GM21528 (cell line): ENCODE measurements at regions not wholly inside any gene's neighbourhood (a gene's known extent, or its start where the extent isn't known, plus 50 kb on each side); places are given as distances from the start of the nearest gene placed in this dataset.
"Not testable (repeated sequence)": the region's sequence is repeated elsewhere in the genome, so short reads cannot be mapped to it uniquely, and the experiment has no call there.

Experiments used
- ATAC-seq: cut with Tn5 transposase; IDR thresholded peaks from one replicate; pipeline ENCODE4 v1.9.1; 2021; ENCODE audit warnings: mild to moderate bottlenecking, moderate library complexity; ENCODE audit not compliant: unreplicated experiment, low FRiP score

DNA sequence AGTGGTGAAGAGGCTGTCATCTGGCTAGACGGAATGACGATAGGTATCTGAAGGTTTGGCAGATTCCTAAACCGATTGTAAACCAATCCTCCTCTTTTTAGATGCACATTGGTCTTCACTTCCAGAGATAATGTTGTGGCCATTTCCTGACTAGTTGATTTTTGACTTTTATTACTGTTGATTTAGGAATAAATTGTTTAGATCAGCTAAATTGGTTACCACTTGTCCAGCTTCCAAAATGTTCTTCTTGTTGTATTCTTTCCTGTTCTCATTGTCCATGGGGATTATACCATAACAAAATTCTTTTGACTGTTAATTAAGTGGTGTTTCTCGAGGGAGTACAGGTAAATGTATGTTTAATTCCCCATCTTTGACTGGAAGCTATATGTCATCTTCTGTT, 119.7 kb downstream of the MACROH2A1 start:
- ATAC-seq = no peak

DNA sequence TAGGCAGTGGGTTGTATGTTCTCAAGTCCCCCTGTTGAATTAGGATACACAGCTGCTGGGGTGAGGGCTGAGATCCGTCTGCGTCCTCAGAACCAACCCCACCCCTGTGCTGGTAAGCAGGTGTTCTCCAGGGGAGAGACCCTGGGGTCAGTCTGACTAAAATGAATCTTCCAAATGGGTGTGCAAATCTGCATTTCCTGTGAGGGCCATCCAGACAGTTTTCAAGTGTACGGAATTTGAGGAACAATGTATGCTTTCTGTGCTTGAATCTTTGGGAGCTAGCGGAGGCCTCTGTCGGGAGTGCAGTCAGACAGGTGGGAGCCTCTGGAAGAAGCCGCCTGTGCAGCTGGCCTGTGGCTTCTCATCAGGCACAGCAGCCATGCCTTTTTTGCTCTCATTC, 122.9 kb downstream of the MACROH2A1 start:
- ATAC-seq = no peak

DNA sequence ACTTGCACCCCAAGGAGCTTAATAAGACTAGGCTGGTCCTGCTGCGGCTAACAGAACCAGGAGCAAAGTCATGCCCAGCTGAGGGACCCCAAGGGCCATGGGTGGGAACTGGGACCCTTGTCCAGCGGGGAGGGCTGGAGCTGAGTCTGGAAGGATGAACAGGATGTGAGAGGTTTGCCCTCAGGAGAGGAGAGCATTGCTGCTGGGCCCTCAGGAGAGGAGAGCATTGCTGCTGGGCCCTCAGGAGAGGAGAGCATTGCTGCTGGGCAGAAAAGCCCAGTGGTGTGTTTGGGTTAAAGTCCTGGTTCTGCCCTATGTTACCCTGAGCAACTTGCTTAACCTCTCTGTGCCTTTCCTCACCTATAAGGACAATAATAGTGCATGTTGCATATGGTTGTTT, 125.8 kb downstream of the MACROH2A1 start:
- ATAC-seq = no peak

- ATAC-seq = no peak
Measured at GRCh38 chr5:135272311-135272805, 126.7 kb downstream of the MACROH2A1 start.

GRCh38 chr5:135271533-135272310, 127.3 kb downstream of the MACROH2A1 start:
- ATAC-seq = no peak

GRCh38 chr5:135269931-135270421, 129.1 kb downstream of the MACROH2A1 start:
- ATAC-seq = no peak

DNA sequence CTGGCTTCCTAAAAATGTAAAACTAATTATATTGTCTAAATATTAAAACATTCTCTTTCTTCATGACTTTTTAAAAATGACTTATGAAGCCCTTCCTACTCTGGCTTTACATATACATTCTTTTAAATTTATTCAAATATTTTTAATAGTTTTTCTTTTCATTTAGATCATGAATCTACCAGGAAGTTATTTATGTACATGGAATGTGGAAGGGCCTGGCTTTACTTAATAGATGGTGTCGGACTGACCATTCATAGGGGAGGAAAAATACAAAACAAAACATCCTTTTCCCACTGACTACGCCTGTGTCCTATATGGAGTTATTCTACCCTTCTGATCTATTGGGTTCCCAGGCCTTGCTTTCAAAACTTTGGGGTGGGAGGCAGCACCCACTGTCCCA, 129.8 kb downstream of the MACROH2A1 start:
- no peak for ATAC-seq

DNA sequence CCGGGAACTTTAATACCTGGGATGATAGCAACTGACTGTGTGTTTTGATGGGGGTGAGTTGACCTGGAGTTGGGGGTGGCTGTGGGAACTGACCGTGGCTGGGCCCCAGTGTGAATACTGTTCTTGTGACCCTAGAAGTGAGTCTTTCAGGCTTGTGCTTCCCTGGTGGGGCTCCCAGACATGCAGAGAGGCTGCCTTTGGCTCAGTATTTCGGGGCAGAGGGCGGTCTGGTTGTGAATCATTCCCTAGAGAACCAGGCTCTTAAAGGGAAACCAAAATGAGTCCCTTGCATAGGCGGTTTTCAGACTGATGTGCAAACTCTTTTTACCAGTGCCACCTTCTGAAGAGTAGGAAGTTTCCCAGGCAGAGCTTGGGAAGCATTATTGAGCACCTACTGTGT, 132.1 kb downstream of the MACROH2A1 start:
- no peak for ATAC-seq

DNA sequence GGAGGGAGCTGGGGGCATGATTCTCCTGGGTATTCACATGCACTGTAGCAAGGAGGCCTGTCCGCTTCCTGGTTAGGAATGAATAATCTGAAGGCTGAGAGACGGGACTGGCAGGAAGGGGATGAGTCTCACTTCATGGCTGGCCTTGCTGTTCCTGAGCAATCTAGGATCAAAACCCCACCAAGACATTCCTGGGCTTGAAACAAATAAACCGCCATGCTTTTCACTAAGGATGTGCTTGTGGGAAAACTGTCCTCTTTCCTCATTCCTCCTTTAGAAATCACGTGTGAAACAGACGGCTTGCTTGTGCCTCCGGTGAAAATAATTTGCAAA, 132.8 kb downstream of the MACROH2A1 start:
- no peak for ATAC-seq

DNA sequence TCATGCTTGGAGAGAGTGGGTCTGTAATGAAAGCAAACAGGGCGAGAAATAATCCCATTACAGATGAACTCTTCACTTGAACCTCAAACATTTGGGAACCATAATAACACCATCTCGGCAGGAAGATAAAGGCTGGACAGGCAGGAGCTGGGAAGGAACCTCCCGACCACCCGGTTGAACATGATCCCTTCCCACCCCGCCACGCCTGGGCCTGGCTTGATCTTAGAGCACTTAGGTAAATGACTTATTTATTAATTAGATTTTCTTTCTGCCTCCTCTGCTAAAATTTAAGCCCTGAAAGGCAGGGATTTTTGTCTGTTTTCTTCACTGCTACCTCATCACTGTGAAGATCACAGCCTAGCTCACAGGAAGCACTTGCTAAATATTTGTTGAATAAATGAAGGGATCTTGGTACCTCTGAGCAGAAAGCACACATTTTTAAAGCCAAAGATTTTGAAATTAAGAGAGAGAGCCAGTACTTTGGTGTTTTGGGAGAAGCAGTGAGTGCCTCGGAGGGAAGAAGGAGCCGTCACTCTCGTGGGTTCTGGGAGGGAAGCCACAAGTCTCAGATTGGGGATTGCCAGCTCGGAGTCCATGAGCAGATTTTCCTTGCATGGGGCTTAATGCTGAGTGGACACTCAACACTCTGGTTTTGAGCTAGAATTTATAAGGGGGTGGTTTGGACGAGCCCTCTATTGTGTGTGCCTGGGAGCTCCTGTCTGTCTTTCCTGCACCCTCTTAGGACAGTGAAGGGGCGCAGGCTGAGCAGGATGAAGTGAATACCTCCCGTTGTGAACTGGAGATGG, 133.3 kb downstream of the MACROH2A1 start:
- ATAC-seq = no peak

- ATAC-seq = no peak
Measured at GRCh38 chr5:135264451-135265440, 134.3 kb downstream of the MACROH2A1 start.

DNA sequence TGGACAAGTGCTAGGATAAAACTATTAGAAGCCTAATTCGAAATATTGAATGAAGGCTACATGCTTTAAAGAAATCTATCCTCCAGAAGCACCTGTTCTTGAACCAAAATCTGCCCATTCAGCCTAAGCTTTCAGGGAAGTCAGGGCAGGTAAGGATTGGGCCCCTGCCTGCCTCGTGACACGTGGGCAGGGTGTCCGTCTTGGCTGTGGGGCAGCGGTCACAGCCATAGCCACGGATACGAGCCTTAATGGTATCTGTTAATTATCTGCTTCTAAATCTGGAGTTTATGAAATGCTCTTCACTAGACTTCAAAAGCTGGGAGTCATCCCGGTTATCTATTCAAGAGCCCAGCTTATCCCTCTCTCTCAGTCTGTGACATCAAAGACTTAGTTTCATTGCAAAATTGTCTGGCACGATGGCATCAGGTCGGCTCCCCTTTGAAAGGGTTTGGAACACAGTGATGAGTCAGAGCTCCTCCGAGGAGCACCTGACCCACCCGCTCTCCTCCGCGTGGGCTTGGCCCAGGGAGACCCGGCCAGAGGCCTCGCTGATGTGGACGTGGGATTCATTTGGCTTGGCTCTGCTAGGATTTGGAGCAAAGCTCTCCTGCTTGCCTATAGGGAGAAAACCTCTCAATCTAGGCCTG, 135.9 kb downstream of the MACROH2A1 start:
- ATAC-seq = no peak

GRCh38 chr5:135262364-135262763, 136.7 kb downstream of the MACROH2A1 start:
- no peak for ATAC-seq

- not testable (repeated sequence) for ATAC-seq
Measured at GRCh38 chr5:135260108-135260507, 138.9 kb downstream of the MACROH2A1 start.

DNA sequence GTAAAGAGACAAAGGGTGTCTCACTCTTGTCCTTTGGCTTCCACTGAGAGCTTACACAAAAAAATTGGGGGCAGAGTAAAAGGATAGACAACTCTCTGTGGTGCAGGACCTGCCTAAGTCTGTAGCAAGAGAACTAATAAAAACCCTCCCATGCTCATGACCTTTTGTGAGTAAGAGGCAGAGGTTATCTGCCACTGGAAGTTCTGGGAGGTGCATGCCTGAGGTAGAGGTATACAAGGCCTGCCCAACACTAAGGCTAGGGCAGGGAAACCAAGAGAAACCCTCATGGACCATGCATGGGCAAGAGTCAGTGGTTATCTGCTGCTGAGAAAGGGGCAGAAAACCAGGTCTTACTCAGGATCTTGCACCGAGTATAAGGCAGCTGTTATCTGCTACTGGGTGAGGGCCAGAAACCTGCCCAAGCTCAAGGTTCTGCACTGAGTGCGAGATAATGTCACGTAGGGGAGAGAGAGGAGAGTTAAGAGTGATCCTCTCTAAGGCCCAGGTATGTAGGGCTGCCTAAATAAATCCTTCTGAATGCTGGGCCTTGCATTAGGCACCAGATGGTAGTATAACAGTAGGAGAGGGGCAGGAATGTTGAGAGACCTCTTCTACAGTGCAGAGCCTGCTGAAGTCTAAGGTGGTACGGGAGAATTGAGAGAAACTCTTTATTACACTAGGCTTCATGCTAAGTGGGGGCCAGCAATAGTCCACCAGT, 143.4 kb downstream of the MACROH2A1 start:
- no peak for ATAC-seq

DNA sequence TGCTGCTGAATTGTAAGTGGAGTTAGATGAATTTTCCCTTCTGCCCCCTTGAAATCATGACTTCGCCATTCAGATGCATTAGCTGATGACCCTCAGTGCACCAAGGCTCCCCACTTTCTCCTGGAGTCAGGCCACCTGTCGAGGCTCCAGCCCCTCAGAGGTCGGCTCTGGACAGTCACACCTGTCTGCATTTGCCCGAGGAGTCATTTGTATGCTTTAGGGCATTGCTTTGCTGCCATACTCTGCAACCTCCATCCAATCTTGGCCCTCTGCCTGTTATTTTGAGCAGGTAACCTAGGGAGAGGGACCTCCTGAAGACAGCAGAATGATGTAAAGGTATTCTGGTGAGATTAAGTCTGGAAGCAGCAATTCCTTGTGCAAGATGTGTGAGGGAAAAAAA, 144.8 kb downstream of the MACROH2A1 start:
- no peak for ATAC-seq

DNA sequence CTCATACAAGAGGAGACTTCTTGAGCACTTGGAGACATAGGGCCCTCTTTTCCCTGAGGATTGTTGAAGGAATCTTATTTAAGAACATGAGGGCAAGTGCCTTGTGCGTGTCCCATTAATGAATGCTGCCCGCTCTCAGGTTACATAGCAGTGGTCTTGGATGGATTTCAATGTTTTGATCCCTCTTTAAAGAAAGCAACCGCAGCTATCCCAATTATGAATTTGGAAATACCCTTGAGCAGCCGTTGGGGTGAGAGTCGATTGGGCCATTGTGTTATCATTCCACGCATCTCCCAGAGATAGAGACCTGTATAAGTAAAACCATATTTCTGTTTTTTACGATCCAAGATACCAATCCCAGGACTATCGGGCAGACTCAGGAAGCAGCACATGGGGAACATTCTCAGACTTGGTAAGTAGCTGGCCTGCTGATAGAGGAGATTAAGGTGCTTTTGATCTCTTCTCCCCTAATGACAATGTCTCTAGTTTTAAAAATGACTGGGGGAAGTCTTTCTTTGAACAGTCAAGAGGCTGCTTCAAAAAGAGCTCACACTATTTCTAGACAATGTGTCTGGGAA, 145.3 kb downstream of the MACROH2A1 start:
- ATAC-seq = no peak

DNA sequence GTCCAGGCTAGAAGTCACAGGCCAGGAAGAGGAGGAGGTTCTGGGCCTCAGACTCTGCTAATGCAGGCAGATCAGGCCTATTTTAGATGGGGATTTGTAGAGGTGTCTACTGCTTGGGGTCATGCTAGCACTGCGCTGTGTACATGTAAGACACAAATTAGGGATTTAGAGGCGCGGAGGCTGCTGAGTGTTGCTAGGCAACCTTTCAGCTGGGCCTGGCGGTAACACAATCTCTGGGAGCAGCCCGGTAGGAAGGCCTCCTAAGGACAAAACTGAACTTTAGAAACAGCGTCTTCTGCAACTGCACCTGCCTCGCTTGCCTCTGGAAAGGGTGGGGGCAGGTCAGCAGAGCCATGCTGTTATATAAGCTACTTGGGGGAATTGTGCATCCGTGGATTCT, 147.9 kb downstream of the MACROH2A1 start:
- ATAC-seq = no peak

GRCh38 chr5:135250671-135251070, 148.4 kb downstream of the MACROH2A1 start:
- ATAC-seq = no peak
